Vagina (tissue), 2 donors: ENCODE measurements at regions not wholly inside any gene's neighbourhood (a gene's known extent, or its start where the extent isn't known, plus 50 kb on each side); places are given as distances from the start of the nearest gene placed in this dataset.

ENCODE experiments used
- DNase-seq, 2 donors: peaks; one replicate each; pipeline ENCODE4 v3.0.0-alpha.2; 2017; ENCODE audit errors: extremely low spot score in 2 of 2
- H3K27ac ChIP-seq: fragments of 200-600 bp; sonication (generic); one replicate; pipeline ENCODE4 v1.5.1; 2019
- H3K27me3 ChIP-seq: fragments of 200-600 bp; sonication (generic); one replicate; pipeline ENCODE4 v1.5.1; 2019
- H3K36me3 ChIP-seq, 2 donors: fragments of 200-600 bp; sonication (generic); one replicate each; pipeline ENCODE4 v1.5.1; 2017 to 2019
- H3K4me1 ChIP-seq: fragments of 200-600 bp; sonication (generic); one replicate; pipeline ENCODE4 v1.5.1; 2019
- H3K4me3 ChIP-seq, 2 donors: fragments of 200-600 bp; sonication (generic); 1 replicate in 1 of 2; 2 replicates in 1 of 2; pipeline ENCODE4 v1.5.1; 2016 to 2019
- H3K9me3 ChIP-seq: fragments of 200-600 bp; sonication (generic); one replicate; pipeline ENCODE4 v1.5.1; 2019
- POLR2A ChIP-seq, 2 donors: fragments of 450-650 bp; IDR thresholded peaks; one replicate each; pipeline ENCODE4 v1.6.1; 2017; ENCODE audit warnings: antibody characterized with exemption in 2 of 2, mild to moderate bottlenecking in 2 of 2, moderate library complexity in 2 of 2
- POLR2AphosphoS5 ChIP-seq, 2 donors: sonication (generic); formaldehyde crosslinking; IDR thresholded peaks; one replicate each; pipeline ENCODE4 v1.9.0; 2017; ENCODE audit warnings: antibody characterized with exemption in 2 of 2, mild to moderate bottlenecking in 2 of 2, low read depth in 1 of 2; ENCODE audit not compliant: insufficient read depth in 1 of 2
- intact Hi-C: fragments of 100-400 bp; cut with DNase I; formaldehyde crosslinking; loops from one replicate; pipeline ENCODE4 v1.15.1; 2023
- TF ChIP-seq, protein P1 (sequence below), 3 experiments: fragments of 450-650 bp in 2 of 3; fragments of 200-600 bp in 1 of 3; sonication (generic) in 1 of 3; IDR thresholded peaks; one replicate each; pipeline ENCODE4 v1.5.1; 2017 to 2019; ENCODE audit warnings: antibody characterized with exemption in 3 of 3, mild to moderate bottlenecking in 2 of 3, moderate library complexity in 2 of 3

DNA sequence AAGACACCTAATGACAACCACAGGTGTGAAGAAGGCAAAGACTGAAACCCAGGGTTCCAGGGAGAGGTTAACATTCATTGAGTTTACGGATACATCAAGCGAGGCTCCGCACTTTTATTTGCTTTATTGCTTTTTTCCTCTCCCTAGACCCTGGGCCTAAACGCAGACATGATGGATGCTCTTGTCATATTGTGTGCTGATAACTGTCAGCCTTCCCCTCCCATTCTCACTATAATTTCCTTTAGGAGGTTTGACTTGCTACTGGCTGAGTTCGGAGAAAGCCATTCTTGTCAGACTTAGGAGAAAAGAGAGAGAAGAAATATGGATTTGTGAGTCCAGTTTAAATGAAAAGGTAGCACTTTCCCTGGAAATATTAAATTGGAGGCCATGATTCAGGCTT lies 471.6 kb downstream of the DNAH5 start:
- intact Hi-C loops, result no loop called here
- Histone ChIP-seq H3K27ac (no peak overlapping the region), H3K9me3 (no peaks in the 10 kb centered on the region), H3K36me3 (no peaks in the 10 kb centered on the region), H3K27me3 (no peaks in the 10 kb centered on the region), H3K4me3 (no peak overlapping the region), H3K4me1 (no peaks in the 10 kb centered on the region)
- no peak for DNase-seq
- TF ChIP-seq, protein P1, sequence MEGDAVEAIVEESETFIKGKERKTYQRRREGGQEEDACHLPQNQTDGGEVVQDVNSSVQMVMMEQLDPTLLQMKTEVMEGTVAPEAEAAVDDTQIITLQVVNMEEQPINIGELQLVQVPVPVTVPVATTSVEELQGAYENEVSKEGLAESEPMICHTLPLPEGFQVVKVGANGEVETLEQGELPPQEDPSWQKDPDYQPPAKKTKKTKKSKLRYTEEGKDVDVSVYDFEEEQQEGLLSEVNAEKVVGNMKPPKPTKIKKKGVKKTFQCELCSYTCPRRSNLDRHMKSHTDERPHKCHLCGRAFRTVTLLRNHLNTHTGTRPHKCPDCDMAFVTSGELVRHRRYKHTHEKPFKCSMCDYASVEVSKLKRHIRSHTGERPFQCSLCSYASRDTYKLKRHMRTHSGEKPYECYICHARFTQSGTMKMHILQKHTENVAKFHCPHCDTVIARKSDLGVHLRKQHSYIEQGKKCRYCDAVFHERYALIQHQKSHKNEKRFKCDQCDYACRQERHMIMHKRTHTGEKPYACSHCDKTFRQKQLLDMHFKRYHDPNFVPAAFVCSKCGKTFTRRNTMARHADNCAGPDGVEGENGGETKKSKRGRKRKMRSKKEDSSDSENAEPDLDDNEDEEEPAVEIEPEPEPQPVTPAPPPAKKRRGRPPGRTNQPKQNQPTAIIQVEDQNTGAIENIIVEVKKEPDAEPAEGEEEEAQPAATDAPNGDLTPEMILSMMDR (IDR thresholded peaks at IDR 0.05), result no peak
- TF ChIP-seq POLR2AphosphoS5 (IDR thresholded peaks at IDR 0.05; ENCODE audit: insufficient read depth in 1 of 2, low read depth in 1 of 2), result no peak
- no peak for TF ChIP-seq POLR2A (IDR thresholded peaks at IDR 0.05)

DNA sequence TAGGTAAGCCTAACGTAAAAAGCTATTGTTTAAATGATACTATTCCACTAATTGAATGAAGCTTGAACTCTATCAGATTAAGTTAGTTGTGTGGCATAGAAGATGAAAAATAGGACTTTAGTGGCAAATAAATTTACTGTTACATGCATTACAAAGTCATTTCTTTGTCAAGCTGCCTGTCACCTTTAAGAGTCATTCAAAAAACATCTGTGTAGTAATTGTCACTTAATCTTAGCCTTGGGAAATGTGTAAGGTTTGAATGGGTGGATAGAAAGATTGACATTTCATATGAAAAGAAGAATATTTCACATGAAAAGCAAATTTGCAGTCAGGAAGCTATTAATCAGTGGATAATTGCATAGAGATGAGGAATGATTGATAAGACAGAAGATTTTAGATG lies 473.5 kb downstream of the DNAH5 start:
- Histone ChIP-seq H3K36me3 (no peaks in the 10 kb centered on the region), H3K4me3 (no peak overlapping the region), H3K27ac (no peak overlapping the region), H3K9me3 (no peaks in the 10 kb centered on the region), H3K4me1 (no peaks in the 10 kb centered on the region), H3K27me3 (no peaks in the 10 kb centered on the region)
- TF ChIP-seq POLR2A (IDR thresholded peaks at IDR 0.05), result no peak
- no peak for TF ChIP-seq POLR2AphosphoS5 (IDR thresholded peaks at IDR 0.05; ENCODE audit: insufficient read depth in 1 of 2, low read depth in 1 of 2)
- TF ChIP-seq, protein P1 (IDR thresholded peaks at IDR 0.05), result no peak
- intact Hi-C loops, result no loop called here
- DNase-seq, result no peak

DNA sequence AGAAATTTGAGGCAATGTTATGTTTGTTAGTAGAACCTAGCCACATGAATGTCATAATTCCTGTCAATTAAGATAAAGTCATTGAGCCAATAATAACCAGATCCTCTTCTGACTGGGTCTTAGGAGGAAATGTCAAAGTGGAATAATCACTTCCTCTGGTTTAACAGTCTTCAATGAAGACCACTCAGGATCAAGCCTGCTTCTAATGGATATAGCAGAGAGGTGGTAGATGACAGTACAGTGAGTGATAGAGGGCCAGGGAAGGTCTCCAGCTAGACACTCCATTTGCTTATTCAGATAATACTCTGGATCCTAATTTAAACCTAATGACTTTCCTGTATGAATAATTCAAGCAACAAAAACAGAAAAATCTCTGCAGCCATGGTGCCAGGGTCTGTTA lies 474.2 kb downstream of the DNAH5 start:
- intact Hi-C loops, result no loop called here

DNA sequence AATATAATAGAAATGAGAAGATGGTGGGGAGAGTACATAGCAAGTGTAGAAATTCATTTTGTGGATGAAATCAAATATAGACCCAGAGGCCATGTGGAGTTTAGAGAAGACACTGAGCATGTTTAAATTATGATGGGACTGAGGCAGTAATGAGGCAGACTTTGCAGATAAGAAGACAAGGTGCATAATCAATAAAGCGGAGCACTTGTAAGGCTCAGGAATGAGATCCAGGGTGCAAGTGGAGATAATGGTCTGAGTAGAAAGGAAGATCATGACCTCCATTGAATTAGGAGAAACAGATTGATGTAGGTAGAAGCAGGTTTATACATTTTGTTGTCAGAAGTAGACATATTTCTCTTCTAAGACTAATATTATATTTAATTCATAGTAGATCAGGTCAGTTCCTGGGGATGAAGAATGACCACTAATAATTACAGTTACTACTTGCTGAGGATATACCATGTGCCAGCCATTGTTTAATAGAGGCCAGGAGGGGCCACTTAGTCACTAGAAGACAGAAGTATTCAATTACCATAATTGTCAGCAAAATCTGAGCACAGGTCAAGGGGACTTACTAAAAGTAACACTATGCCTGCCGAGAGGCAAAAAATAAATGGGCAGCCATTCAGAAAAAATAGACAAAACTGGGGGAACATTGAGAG lies 479.8 kb downstream of the DNAH5 start:
- intact Hi-C loops, result no loop called here
- no peak overlapping the region for H3K4me3 ChIP-seq
- H3K36me3 ChIP-seq, result no peaks in the 10 kb centered on the region
- TF ChIP-seq POLR2AphosphoS5 (IDR thresholded peaks at IDR 0.05; ENCODE audit: insufficient read depth in 1 of 2, low read depth in 1 of 2), result no peak
- TF ChIP-seq, protein P1 (IDR thresholded peaks at IDR 0.05), result no peak
- TF ChIP-seq POLR2A (IDR thresholded peaks at IDR 0.05), result no peak
- H3K9me3 ChIP-seq, result no peaks in the 10 kb centered on the region
- DNase-seq, result no peak
- no peak overlapping the region for H3K27ac ChIP-seq
- H3K4me1 ChIP-seq, result no peaks in the 10 kb centered on the region
- no peaks in the 10 kb centered on the region for H3K27me3 ChIP-seq

More for the DNA sequence above, 474.2 kb downstream of the DNAH5 start:
- no peak for DNase-seq
- Histone ChIP-seq H3K27me3 (no peaks in the 10 kb centered on the region), H3K4me3 (no peak overlapping the region), H3K4me1 (no peaks in the 10 kb centered on the region), H3K36me3 (no peaks in the 10 kb centered on the region), H3K27ac (no peak overlapping the region), H3K9me3 (no peaks in the 10 kb centered on the region)
- TF ChIP-seq POLR2A (IDR thresholded peaks at IDR 0.05), result no peak
- TF ChIP-seq, protein P1 (IDR thresholded peaks at IDR 0.05), result no peak
- TF ChIP-seq POLR2AphosphoS5 (IDR thresholded peaks at IDR 0.05; ENCODE audit: insufficient read depth in 1 of 2, low read depth in 1 of 2), result no peak

DNA sequence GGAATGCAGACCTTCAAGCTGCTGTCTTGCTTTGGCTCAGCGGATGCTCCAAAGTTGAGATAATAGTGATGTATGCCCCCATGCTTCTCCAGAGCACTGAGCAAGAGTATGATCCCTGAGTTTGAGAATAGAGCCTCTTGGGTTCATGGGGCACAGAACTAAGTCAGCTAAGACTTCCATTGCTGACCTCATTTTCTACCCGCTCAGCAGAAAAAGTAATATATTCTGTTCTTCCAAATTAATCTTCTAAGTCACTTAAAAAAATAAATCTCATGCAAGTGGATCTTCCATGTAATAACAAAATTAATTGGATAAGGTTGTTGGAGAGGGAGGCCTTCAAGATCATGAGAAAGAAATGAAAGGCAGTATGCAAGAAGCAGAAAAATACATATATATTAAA lies 483.9 kb downstream of the DNAH5 start:
- no peaks in the 10 kb centered on the region for H3K27me3 ChIP-seq
- no peak overlapping the region for H3K4me3 ChIP-seq
- H3K27ac ChIP-seq, result no peak overlapping the region
- no peak for DNase-seq
- no peaks in the 10 kb centered on the region for H3K4me1 ChIP-seq
- no peaks in the 10 kb centered on the region for H3K9me3 ChIP-seq
- intact Hi-C loops, result no loop called here
- TF ChIP-seq POLR2AphosphoS5 (IDR thresholded peaks at IDR 0.05; ENCODE audit: insufficient read depth in 1 of 2, low read depth in 1 of 2) (no peak), POLR2A (IDR thresholded peaks at IDR 0.05) (no peak)
- TF ChIP-seq, protein P1 (IDR thresholded peaks at IDR 0.05), result no peak
- H3K36me3 ChIP-seq, result no peaks in the 10 kb centered on the region
